ENCODE measurements at regions not wholly inside any gene's neighbourhood (a gene's known extent, or its start where the extent isn't known, plus 50 kb on each side); places are given as distances from the start of the nearest gene placed in this dataset.

GRCh38 chr18:61256291-61256690 lies 76.9 kb upstream of the CDH20 start:
- H3K9me3 ChIP-seq = no peaks in the 10 kb centered on the region
- no peaks in the 10 kb centered on the region for H3K4me1 ChIP-seq (ENCODE audit: low read depth)
- ATAC-seq (no peak), DNase-seq (no peak)
- no peaks in the 10 kb centered on the region for H3K36me3 ChIP-seq (ENCODE audit: low read depth)
- intact Hi-C loops (cut with DNase I, micrococcal nuclease) = no loop called here
- no peak for TF ChIP-seq CTCF (IDR thresholded peaks at IDR 0.05)
- no peak overlapping the region for H3K4me3 ChIP-seq

GRCh38 chr18:61261870-61262269 lies 71.4 kb upstream of the CDH20 start:
- Histone ChIP-seq H3K36me3 (ENCODE audit: low read depth) (no peaks in the 10 kb centered on the region), H3K9me3 (no peaks in the 10 kb centered on the region), H3K4me1 (ENCODE audit: low read depth) (no peaks in the 10 kb centered on the region), H3K4me3 (no peak overlapping the region)
- DNase-seq = no peak
- peak; percentile 79 for ATAC-seq
- no peak for TF ChIP-seq CTCF (IDR thresholded peaks at IDR 0.05)
- intact Hi-C loops (cut with DNase I, micrococcal nuclease) = no loop called here

- ATAC-seq (no peak), DNase-seq (no peak)
- intact Hi-C loops (cut with DNase I, micrococcal nuclease) = no loop called here
- Histone ChIP-seq H3K4me1 (ENCODE audit: low read depth) (no peaks in the 10 kb centered on the region), H3K36me3 (ENCODE audit: low read depth) (no peaks in the 10 kb centered on the region), H3K9me3 (no peaks in the 10 kb centered on the region), H3K4me3 (no peak overlapping the region)
- TF ChIP-seq CTCF (IDR thresholded peaks at IDR 0.05) = no peak
Measured at GRCh38 chr18:61272793-61273192, 60.4 kb upstream of the CDH20 start.

- no peak for DNase-seq
- no peaks in the 10 kb centered on the region for H3K36me3 ChIP-seq (ENCODE audit: low read depth)
- no peaks in the 10 kb centered on the region for H3K4me1 ChIP-seq (ENCODE audit: low read depth)
- no peak for ATAC-seq
- no peak overlapping the region for H3K4me3 ChIP-seq
- TF ChIP-seq CTCF (IDR thresholded peaks at IDR 0.05) = no peak
- intact Hi-C loops (cut with DNase I, micrococcal nuclease) = no loop called here
- no peaks in the 10 kb centered on the region for H3K9me3 ChIP-seq
Measured at GRCh38 chr18:61273533-61273932, 59.7 kb upstream of the CDH20 start.

GRCh38 chr18:61274416-61274960 lies 58.7 kb upstream of the CDH20 start:
- H3K9me3 ChIP-seq = no peaks in the 10 kb centered on the region
- no peak for TF ChIP-seq CTCF (IDR thresholded peaks at IDR 0.05)
- intact Hi-C loops (cut with DNase I, micrococcal nuclease) = no loop called here
- H3K4me1 ChIP-seq (ENCODE audit: low read depth) = no peaks in the 10 kb centered on the region
- DNase-seq = no peak
- no peak for ATAC-seq
- H3K4me3 ChIP-seq = no peak overlapping the region
- H3K36me3 ChIP-seq (ENCODE audit: low read depth) = no peaks in the 10 kb centered on the region

GRCh38 chr18:61277808-61278207 lies 55.4 kb upstream of the CDH20 start:
- Histone ChIP-seq H3K36me3 (ENCODE audit: low read depth) (no peaks in the 10 kb centered on the region), H3K4me1 (ENCODE audit: low read depth) (no peaks in the 10 kb centered on the region), H3K9me3 (peaks cover 7% of the 10 kb centered on the region), H3K4me3 (no peak overlapping the region)
- TF ChIP-seq CTCF (IDR thresholded peaks at IDR 0.05) = no peak
- no peak for ATAC-seq
- no peak for DNase-seq
- intact Hi-C loops (cut with DNase I, micrococcal nuclease) = no loop called here

Data from mucosa of descending colon (tissue), 3 donors.